ENCODE measurements at regions not wholly inside any gene's neighbourhood (a gene's known extent, or its start where the extent isn't known, plus 50 kb on each side); places are given as distances from the start of the nearest gene placed in this dataset.

DNA sequence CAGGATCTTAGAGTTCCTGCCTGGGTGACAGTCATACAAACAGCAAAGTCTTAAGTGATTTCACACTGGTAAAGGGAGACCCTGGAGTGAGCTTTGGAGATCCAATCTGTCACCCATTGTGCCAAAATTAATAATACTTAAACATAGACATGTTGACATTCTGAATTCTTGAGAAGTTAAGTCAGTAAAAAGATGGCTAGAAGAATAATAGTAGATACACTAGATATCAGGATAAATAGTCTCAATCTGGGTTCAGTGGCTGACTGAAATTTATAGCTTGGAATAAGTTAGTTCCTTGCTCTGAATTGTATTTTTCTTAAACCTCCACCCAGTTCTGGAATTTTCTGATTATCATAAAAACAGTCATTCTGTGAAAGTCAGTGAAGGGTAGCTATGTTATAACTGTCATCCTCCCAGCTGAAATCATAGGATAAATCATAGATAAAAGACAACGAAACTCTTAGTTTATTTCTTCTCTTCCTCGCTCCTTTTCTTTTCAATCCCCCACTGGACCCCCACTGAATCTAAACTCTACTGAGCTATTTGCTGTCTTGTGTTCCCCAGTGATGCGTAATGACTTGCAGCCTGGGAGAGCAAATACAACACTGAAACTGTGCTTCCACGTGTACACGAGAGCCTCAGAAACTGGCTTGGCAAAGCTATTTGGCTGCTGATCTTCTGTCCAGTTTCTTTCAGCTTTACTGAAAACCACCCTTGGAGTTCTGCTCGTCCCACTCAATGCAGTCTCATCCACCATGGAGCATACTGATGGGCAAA lies 175.4 kb upstream of the TP63 start:
- no peak for DNase-seq (ENCODE audit: low read depth in 2 of 2)

DNA sequence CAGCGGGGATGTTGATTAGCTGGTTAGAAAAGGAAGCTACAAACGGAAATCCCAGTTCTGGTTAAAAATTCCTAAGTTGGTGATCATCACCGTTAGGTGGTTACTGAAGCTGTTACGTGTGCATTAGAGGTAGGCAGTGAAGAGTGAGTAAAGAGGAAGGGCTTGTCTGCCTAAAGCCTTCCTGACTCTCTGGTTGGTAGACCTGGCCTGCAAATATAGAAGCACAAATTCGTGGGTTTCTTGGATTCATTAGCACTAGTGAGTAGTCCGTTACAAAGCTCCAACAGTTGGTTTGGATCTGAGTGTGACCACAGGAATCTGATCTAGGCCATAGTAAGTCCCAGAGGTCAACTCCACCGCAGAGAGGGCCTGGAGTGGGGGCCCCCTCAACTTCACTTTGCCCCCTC lies 174.0 kb upstream of the TP63 start:
- DNase-seq (ENCODE audit: low read depth in 2 of 2): peak; percentile 54 to 56

DNA sequence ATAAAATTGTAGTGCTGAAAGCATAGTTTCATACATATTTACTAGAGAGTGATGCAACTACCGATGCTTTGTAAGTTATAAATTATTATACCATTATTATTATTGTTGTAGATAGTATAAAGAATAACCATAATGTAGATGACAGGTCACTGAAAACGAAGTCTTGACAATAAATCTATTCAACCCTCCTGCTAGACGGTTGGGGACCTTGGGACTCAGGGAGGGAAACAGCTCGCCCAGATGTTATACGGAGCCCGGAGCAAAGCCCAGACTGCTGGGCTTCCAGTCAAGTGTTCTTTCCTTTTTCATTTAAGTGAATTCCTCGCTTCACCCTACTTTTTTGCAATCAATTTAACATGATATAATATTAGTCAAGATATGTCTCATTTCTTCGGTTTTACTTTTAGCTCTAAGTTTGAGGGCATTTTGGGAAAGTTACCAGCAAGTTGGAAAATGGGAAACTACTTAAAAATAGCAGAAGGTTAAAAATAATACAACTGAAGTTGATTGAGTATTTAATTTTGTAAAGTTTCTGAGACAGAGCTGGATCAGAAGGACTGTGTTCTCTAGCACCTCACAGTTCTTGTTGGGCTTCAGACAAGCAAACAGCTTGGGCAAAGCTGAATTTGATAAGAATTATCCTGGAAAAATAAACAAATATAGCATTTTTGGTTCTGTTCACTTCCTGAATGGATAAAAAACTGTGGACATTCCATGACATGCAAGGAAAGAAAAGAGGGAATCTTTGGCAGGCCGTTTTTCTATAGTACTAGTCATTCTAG lies 173.4 kb upstream of the TP63 start:
- peak; percentile 13 to 20 for DNase-seq (ENCODE audit: low read depth in 2 of 2)

DNA sequence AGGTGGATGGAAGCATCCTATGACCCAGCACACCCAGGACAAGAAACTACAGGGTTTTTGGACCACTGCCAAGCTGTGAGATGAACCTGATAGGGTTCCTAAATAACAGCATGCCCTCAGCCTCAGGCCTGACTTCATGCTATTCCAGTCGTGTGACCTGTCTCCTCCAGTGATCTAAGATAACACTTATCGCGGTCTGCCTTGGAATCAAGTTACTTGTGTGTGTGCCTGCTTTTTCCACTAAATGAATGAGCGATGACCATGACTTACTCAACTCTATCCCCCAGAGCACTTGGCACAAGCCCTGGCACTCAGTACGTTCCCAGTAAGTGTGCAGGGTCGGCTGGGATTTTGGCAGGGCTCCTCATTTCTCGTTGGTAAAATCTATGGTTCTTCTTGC lies 172.7 kb upstream of the TP63 start:
- no peak for DNase-seq (ENCODE audit: low read depth in 2 of 2)

DNA sequence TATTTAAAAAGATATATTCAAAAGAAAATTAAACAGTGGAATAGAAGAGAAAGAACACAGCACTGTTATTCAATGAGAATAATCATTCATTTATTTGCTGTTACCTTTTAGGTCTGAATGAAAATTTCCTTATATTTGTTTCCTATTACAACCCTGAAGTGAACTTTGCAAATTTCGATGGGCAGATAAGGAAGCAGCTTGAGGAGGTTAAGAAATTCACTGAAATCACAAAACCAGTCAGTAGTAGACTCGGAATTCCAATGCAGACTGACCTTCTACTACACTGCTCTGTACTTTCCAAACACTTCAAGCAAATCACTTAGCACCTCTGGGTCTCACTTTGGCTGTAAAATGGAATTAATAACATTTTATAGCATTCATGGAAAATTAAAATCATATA lies 172.0 kb upstream of the TP63 start:
- no peak for DNase-seq (ENCODE audit: low read depth in 2 of 2)

DNA sequence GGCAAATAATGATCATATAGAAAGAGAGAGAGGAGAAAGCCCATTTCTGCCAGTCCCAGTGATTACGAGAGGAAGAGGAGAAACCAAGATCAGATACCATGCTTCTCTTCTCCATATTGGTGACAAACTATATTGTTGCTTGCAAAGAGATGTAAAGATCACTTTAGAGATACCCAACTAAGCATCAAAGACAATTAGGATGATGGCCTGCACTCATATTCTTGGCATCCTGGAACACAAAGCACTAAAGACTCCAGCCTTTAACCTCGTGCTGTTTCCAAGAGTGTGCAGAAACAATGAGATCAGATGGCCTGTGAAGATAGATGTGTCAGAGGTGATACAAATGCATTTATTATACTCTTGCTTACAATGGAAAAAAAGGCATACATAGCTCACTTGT lies 170.7 kb upstream of the TP63 start:
- no peak for DNase-seq (ENCODE audit: low read depth in 2 of 2)

DNA sequence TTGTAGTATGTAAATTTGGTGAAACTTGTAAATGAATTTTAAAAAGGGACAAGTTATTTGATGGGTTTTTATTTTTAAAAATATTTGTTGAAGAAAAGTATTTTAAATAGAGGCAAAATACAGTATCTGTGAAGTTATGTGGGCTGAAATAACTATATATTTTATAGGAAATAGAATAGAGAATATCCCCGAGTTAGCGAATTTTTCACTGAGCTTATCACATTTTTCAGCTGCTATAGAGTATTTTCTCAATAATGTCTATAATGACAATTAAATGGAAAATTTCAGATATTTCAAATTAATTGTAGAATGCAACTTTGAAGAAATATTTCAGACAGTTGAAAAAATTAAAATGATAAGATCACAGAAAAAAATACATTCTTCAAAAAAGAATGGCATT lies 166.4 kb upstream of the TP63 start:
- no peak for DNase-seq (ENCODE audit: low read depth in 2 of 2)

DNA sequence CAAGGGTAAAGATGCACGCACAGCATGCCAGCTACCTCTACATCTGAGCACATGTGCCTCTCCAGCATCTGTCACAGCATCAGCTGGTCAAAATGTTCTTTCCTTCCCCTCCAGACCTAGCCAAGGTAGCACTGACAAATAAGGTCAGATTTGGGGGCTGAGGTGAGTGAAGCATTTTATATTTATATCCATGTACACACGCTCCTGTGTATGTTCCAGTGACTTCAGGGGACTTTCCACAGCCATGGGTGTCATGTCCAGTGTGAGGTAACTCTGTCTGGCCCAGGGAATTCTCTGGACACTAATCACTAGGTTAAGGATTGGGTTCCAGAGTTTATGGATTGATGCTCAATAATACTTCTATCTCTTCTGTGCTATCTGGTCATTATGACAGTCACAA lies 165.2 kb upstream of the TP63 start:
- DNase-seq (ENCODE audit: low read depth in 2 of 2): no peak

DNA sequence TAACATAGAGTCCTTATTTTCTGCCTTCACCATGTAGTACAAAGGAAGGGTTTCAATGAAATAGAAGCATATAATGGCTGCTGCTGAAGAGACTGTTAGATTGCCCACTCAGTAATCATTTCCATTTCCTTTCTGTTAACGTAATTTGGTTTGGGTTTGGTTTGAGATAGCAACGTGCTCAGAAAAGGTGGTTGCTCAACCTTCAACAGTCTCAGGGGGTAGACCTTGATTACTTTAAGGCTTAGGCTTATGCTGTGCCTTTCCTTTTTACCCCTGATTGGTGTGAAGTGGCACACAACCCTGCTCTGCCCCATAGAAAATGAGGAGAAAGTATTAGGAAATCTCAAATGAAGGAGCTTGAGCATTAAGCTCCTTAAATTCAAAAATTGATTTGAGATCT lies 163.7 kb upstream of the TP63 start:
- no peak for DNase-seq (ENCODE audit: low read depth in 2 of 2)

DNA sequence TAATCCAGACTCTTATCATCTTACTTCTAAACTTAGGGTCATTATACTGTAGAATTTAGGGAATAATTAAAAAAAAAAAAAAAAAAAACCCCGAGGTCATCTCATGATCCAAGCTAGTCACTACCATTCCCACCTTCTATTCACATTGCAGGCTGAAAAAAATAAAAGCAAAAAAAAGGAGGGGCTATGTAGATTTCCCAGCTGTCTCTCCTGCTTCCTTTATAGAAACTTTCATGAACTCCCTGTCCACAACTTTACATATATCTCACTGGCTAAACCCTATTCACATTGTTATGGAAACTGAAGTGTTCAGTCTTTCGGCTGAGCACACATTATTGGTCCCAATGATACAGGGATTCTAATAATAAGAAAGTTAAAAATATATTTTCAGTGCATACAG lies 156.2 kb upstream of the TP63 start:
- DNase-seq (ENCODE audit: low read depth in 2 of 2): no peak

DNA sequence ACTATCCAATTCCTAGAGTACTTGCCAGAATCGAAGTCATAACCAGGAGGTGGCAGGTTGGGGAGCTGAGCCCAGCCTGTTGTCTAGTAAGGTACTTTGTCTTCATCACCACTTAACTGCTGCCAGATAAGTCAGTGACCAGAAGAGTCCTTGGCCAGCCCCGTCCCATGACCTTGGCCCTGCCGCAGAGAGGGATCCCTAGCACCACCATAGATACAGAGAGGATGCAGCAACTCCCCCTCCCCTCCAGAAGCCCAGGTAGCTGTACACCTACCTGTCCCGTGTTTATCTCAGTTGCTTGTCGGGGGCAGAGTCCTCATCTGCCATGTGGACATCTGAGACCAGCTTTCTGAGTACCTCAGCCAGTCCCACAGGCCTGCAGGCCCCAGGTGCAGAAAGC lies 153.6 kb upstream of the TP63 start:
- DNase-seq (ENCODE audit: low read depth in 2 of 2): no peak

DNA sequence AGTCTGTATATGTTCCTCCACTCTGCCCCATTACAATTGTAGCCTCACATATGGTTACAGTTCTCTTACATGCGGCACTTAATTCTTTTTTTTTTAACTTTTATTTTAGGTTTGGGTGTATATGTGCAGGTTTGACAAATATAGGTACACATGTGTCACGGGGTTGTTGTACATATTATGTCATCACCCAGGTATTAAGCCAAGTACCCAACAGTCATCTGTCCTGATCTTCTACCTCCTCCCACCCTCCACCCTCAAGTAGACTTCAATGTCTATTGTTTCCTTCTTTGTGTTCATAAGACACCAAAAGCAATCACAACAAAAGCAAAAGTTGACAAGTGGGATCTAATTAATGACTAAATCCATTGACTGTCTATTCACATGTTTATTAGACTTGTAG lies 144.6 kb upstream of the TP63 start:
- no peak for DNase-seq (ENCODE audit: low read depth in 2 of 2)

DNA sequence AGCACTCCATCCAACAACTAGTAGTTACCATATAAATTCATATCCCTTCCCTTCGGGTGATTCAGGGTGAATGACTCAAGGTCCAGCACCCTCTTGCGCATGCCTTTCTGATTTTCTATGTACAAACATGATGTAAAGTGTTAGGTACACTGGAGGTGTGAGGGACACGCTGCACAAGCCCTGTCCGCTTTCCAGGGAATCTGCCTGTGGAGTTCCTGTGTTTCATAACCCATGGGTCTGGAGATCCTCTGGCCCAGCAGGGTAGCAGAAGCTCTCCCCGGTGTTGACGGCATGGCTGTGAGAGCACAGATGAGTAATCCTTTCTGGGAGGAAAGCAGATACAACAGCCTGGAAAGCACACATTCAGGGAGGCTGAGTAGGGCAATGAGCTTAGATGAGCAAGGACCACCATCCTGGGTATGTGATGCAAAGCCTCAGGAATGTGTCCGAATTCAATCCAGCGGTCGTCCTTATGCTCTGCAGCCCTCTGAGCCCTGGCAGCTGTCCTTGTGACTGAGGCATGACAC lies 142.9 kb upstream of the TP63 start:
- DNase-seq (ENCODE audit: low read depth in 2 of 2): peak; percentile 57 to 61

DNA sequence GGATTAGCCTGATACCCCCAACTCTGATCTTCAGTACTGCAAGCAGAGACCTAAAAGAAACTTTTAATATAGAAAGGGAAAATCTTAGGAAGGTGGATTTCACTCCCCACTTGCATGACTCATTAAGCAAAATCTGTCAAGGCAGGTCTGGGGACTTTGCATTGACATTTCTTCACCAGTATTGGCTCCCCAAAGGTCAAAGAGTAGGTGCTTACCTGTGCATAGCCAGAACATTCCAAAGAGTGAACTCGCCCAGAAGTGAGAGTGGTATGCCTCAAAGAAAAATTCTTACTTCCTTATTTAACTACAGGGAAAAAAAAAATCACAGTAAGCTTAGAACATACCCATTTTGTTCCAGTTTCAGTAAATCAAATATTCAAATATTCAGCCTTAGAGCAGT lies 140.9 kb upstream of the TP63 start:
- no peak for DNase-seq (ENCODE audit: low read depth in 2 of 2)

DNA sequence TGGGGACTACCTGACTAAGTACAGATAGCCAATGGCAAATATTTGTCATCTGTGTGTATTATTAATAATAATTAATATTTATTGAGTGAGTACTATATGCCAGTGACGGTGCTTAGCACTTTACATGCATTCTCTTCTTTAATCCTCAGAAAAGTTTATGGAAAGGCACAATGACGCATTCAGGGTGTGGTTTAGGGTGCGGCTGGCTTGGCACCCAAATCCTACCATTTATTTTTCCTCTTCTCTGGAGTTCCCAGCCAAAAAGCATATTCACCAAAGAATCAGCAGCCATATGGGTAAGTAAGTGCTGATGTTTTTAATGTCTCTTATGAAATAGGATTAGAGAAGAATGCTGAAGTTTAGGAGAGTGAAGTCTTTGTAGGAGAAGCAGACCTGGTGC lies 140.4 kb upstream of the TP63 start:
- DNase-seq (ENCODE audit: low read depth in 2 of 2): no peak

DNA sequence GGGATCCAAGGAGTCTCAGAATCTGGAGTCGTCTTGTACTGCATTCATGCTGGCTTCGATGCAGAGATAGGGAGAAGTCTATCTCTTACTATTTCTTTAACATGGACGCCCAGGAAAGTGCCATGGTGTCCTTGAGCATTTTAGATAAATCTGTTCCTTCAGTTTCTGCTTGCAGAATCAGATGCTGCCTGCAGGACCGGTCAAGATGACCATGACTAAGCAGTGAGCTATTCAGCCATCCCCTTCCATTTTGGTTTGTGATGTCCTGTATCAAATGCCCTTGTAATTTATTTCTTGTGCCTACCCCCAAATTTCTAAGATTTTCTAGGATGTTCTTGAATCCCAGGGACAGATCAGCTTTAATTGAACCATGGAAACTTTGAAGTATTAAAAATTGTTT lies 139.4 kb upstream of the TP63 start:
- DNase-seq (ENCODE audit: low read depth in 2 of 2): no peak

DNA sequence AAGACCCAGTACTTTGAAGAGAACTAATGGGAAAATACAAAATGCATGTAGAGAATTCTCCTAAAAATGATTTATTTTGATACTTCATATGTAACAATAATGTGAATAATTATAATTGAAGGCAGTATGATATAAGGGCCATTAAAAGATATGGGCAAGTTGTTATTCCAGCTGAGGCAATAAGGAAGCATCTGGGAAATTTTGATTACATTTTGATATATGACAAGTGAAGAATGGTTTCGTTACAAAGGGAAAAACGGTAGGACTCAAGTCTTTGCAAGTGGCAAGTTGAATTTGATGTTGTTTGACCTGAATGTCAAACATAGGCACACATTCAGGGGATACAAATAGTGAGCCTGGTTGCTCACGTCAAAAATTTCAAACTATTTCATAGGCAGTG lies 137.9 kb upstream of the TP63 start:
- DNase-seq (ENCODE audit: low read depth in 2 of 2): no peak

DNA sequence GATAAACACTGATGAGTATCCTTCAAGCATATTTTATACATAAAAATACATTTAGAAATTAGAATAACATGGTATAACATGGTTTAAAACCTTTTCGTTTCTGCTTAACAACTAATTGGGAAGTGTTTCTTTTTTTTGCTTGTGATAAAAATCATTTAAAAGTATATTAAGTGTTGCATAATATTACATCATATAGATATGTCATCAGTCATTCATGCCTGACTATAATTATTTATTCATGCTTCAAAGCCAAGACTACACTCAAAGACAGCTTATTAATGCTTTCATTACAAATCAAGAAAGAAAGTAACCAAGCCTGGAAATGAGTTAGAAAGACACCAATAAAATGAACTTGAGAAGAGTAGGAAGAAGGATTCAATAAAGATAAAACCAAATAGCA lies 136.6 kb upstream of the TP63 start:
- no peak for DNase-seq (ENCODE audit: low read depth in 2 of 2)

DNA sequence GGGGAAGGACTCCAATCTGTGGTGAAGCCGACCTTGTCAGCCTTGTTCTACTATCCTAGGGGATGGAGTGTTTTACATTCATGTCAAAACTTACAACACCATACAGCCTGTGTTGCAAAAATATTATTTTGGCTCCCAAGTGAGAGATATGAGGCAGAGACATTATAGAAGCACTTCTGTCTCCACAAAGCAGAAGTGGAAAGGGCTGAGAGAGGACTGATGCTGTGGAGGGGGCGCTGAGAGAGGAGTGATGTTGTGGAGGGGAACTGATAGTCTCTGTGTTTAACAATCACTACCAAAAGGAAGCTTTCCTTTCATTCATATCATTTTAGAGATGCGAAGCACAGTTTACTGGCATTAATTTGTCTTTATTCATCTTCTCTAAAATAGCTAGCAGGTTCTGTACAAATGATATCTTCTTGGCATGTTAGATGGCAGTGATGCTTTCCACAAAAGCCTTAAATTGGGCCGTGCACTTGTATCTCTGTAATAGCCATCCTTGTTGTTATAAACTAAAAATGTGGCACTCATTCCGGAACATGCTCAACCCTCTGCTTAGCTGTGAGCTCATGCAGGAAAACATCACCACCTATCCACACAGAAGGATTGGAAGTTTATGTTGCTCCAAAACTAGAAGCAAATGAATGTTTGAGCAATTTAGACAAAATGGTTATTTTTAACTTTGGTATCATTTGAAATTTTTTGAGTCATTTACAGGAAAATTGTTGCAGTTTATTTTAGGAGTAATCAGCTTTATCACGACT lies 134.6 kb upstream of the TP63 start:
- DNase-seq (ENCODE audit: low read depth in 2 of 2): no peak

DNA sequence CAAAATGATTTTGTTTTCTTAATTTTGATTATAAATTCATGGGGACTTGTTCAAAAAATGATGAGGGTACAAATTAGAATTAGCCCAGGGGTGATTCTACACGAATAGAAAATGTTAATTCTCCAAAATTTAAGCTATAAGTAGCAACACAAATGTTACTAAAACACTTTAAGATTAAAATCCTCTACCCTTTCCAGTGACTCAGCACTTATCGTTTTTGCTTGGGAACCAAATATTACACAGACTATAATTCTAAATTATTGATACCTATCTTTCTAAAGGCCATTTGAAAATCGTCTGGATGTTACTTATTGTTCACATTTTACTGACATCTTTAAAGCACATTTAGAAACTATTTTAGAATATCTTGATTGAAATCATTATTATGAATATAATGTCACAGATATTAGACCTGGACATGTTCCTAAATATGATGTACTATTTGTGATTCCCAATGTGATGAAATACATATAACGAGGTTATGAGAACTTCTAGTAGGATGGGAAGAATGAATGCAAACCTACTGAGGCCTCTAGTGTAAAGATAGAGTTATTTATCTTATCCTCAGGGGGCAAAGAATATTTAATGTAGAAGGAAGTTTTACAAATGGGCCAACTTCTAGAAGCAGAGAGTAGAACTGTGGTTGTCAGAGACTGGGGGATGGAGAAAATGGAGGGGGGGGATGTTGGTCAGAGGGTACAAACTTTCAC lies 132.0 kb upstream of the TP63 start:
- DNase-seq (ENCODE audit: low read depth in 2 of 2): no peak

DNA sequence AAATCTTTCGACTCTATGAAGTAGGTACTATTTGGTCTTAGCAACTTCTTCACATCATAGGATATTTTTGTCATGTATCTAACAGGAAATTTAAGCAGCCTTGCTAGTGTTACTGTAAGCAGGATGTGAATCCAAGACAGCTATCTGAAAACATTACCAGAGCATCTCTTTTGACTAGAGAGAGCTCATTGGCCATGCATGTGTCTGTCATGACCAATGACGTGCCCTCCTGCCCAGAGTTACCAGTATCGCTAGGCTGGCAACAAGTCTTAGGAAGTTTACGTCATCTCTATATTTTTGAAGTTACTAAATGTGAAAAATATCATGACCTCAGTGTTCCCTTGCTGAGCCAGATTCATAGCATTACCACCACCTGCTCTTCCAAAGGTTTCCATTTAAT lies 130.9 kb upstream of the TP63 start:
- DNase-seq (ENCODE audit: low read depth in 2 of 2): no peak
